HEK293 (cell line): ENCODE measurements at regions not wholly inside any gene's neighbourhood (a gene's known extent, or its start where the extent isn't known, plus 50 kb on each side); places are given as distances from the start of the nearest gene placed in this dataset.

ENCODE experiments used
- CTCF ChIA-PET: fragments of 350-600 bp; formaldehyde crosslinking; extraction: SDS; loops from one replicate; lab custom pipeline; 2021; ENCODE audit warnings: antibody characterized with exemption; lab: Yijun Ruan, JAX
- POLR2A ChIA-PET: fragments of 300-600 bp; formaldehyde crosslinking; extraction: SDS; loops from one replicate; lab custom pipeline; 2020; ENCODE audit warnings: antibody characterized with exemption, inconsistent platforms; lab: Yijun Ruan, JAX
- H3K27ac ChIP-seq: fragments of 200-500 bp; sonication (Bioruptor generic); 2 replicates; pipeline ENCODE4 v1.5.1; 2014; ENCODE audit warnings: low read depth, low read length, control low read depth, inconsistent platforms; ENCODE audit errors: extremely low read depth
- H3K36me3 ChIP-seq, 2 experiments: fragments of 200-500 bp in 1 of 2; sonication (Bioruptor generic) in 1 of 2; 1 replicate in 1 of 2; 2 replicates in 1 of 2; pipeline ENCODE4 v1.5.1; 2014 to 2017; ENCODE audit warnings: inconsistent platforms in 2 of 2, low read length in 2 of 2; ENCODE audit not compliant: control insufficient read depth in 2 of 2, insufficient read depth in 1 of 2
- H3K4me1 ChIP-seq: fragments of 200-500 bp; sonication (Bioruptor generic); 2 replicates; pipeline ENCODE4 v1.5.1; 2014; ENCODE audit warnings: mild to moderate bottlenecking, low read length, inconsistent platforms; ENCODE audit not compliant: control insufficient read depth, insufficient read depth
- H3K4me3 ChIP-seq: 2 replicates; pipeline ENCODE4 v1.5.1; 2011; ENCODE audit warnings: low read depth, mild to moderate bottlenecking, control low read depth, low read length, moderate library complexity
- H3K9me3 ChIP-seq: fragments of 200-500 bp; sonication (Bioruptor generic); 2 replicates; pipeline ENCODE4 v1.5.1; 2014; ENCODE audit warnings: low read depth, low read length, inconsistent platforms; ENCODE audit not compliant: control insufficient read depth, insufficient read depth
- HIC1 ChIP-seq: fragments of 450-650 bp; formaldehyde crosslinking; IDR thresholded peaks from 2 replicates; pipeline ENCODE4 v1.5.1; 2016; ENCODE audit warnings: missing biosample characterization, missing genetic modification characterization
- MZF1 ChIP-seq: fragments of 450-650 bp; formaldehyde crosslinking; IDR thresholded peaks from 2 replicates; pipeline ENCODE4 v1.5.1; 2017; ENCODE audit warnings: missing biosample characterization, missing genetic modification characterization, borderline replicate concordance
- SP3 ChIP-seq: fragments of 450-650 bp; formaldehyde crosslinking; IDR thresholded peaks from 2 replicates; pipeline ENCODE4 v1.5.1; 2016; ENCODE audit warnings: missing biosample characterization, missing genetic modification characterization
- TCF7L2 ChIP-seq: IDR thresholded peaks from 2 replicates; pipeline ENCODE4 v1.6.1; 2011; ENCODE audit warnings: low read depth, mild to moderate bottlenecking, inconsistent platforms, low read length, moderate library complexity, borderline replicate concordance
- ZNF121 ChIP-seq: fragments of 450-650 bp; formaldehyde crosslinking; IDR thresholded peaks from 2 replicates; pipeline ENCODE4 v1.5.1; 2016; ENCODE audit warnings: missing biosample characterization, missing genetic modification characterization
- ZNF138 ChIP-seq: fragments of 450-650 bp; formaldehyde crosslinking; IDR thresholded peaks from 2 replicates; pipeline ENCODE4 v1.5.1; 2016; ENCODE audit warnings: missing biosample characterization, missing genetic modification characterization, borderline replicate concordance
- ZNF140 ChIP-seq: fragments of 450-650 bp; formaldehyde crosslinking; IDR thresholded peaks from 2 replicates; pipeline ENCODE4 v1.5.1; 2016; ENCODE audit warnings: missing biosample characterization, missing genetic modification characterization
- ZNF280D ChIP-seq: fragments of 450-650 bp; formaldehyde crosslinking; IDR thresholded peaks from 2 replicates; pipeline ENCODE4 v1.5.1; 2016; ENCODE audit warnings: missing biosample characterization, missing genetic modification characterization
- ZNF335 ChIP-seq: fragments of 450-650 bp; formaldehyde crosslinking; conservative IDR thresholded peaks from 2 replicates; pipeline ENCODE4 v1.5.1; 2016; ENCODE audit warnings: missing biosample characterization, missing genetic modification characterization
- ZNF423 ChIP-seq: fragments of 450-650 bp; formaldehyde crosslinking; IDR thresholded peaks from 2 replicates; pipeline ENCODE4 v1.5.1; 2016; ENCODE audit warnings: missing biosample characterization, missing genetic modification characterization
- ZNF449 ChIP-seq: fragments of 450-650 bp; formaldehyde crosslinking; IDR thresholded peaks from 2 replicates; pipeline ENCODE4 v1.5.1; 2017; ENCODE audit warnings: missing biosample characterization, mild to moderate bottlenecking, missing genetic modification characterization, moderate library complexity
- ZNF529 ChIP-seq: fragments of 450-650 bp; formaldehyde crosslinking; IDR thresholded peaks from 2 replicates; pipeline ENCODE4 v1.5.1; 2017; ENCODE audit warnings: missing genetic modification characterization, missing biosample characterization; ENCODE audit not compliant: insufficient replicate concordance
- ZNF621 ChIP-seq: fragments of 450-650 bp; formaldehyde crosslinking; IDR thresholded peaks from 2 replicates; pipeline ENCODE4 v1.5.1; 2017; ENCODE audit warnings: missing biosample characterization, missing genetic modification characterization
- ZNF830 ChIP-seq: fragments of 450-650 bp; IDR thresholded peaks from 2 replicates; pipeline ENCODE4 v1.5.0; 2018; ENCODE audit warnings: missing biosample characterization, missing genetic modification characterization, low read depth, mild to moderate bottlenecking, moderate library complexity

- ChIA-PET CTCF (no interaction called here), POLR2A (no interaction called here)
- Histone ChIP-seq H3K4me3 (no peak overlapping the region), H3K4me1 (no peaks in the 10 kb centered on the region), H3K36me3 (no peaks in the 10 kb centered on the region), H3K27ac (no peak overlapping the region), H3K9me3 (no peaks in the 10 kb centered on the region)
- TF ChIP-seq ZNF335 (tag by site-specific recombination) = no peak
Measured at GRCh38 chr2:57368190-57368589, 678.4 kb upstream of the VRK2 start.

GRCh38 chr2:57370882-57371585 is 675.6 kb upstream of the VRK2 start:
- Histone ChIP-seq H3K4me3 (no peak overlapping the region), H3K27ac (no peak overlapping the region), H3K36me3 (no peaks in the 10 kb centered on the region), H3K4me1 (no peaks in the 10 kb centered on the region), H3K9me3 (no peaks in the 10 kb centered on the region)
- CTCF ChIA-PET = interaction anchor here (0.6 to 0.8 kb wide), 2 partner anchors 17 to 183 kb away, joined by 3 to 5 read pairs; no protein-coding TSS in a partner anchor
- no peak for TF ChIP-seq ZNF121 (tag by site-specific recombination)
- no peak for TF ChIP-seq SP3 (tag by site-specific recombination)
- no peak for TF ChIP-seq MZF1 (tag by site-specific recombination)
- no peak for TF ChIP-seq ZNF529
- no peak for TF ChIP-seq HIC1 (tag by site-specific recombination)
- TF ChIP-seq ZNF138 (tag by site-specific recombination) = no peak
- no peak for TF ChIP-seq ZNF140 (tag by site-specific recombination)
- TF ChIP-seq ZNF830 (tag by site-specific recombination) = no peak
- no peak for TF ChIP-seq ZNF621 (tag by site-specific recombination)
- TF ChIP-seq ZNF423 (tag by site-specific recombination) = no peak
- POLR2A ChIA-PET = no interaction called here

GRCh38 chr2:57372237-57372984 is 674.2 kb upstream of the VRK2 start:
- Histone ChIP-seq H3K27ac (no peak overlapping the region), H3K36me3 (no peaks in the 10 kb centered on the region), H3K4me1 (no peaks in the 10 kb centered on the region), H3K4me3 (no peak overlapping the region), H3K9me3 (no peaks in the 10 kb centered on the region)
- TF ChIP-seq TCF7L2 = peak; percentile 56; the same call in 1 of the 2 replicates
- no peak for TF ChIP-seq ZNF280D (tag by site-specific recombination)
- TF ChIP-seq ZNF449 = no peak
- ChIA-PET POLR2A (no interaction called here), CTCF (interaction anchor here (0.6 to 1.5 kb wide), 3 partner anchors 34 to 197 kb away, joined by 3 to 4 read pairs (median 3); no protein-coding TSS in a partner anchor)
